Keratinocyte (primary cell): ENCODE measurements at regions not wholly inside any gene's neighbourhood (a gene's known extent, or its start where the extent isn't known, plus 50 kb on each side); places are given as distances from the start of the nearest gene placed in this dataset.

Experiments used
- DNase-seq: peaks from one replicate; pipeline ENCODE4 v3.0.0-alpha.2; 2011; ENCODE audit warnings: low read depth, missing footprints, low spot score
- FAIRE-seq: peaks from 2 replicates; lab custom pipeline; 2011; peaks lifted over from hg19 to GRCh38; lab: Jason Lieb, UNC
- H2AFZ ChIP-seq: 2 replicates; pipeline ENCODE4 v1.6.0; 2012; ENCODE audit warnings: low read length, control low read depth, inconsistent platforms; ENCODE audit not compliant: control insufficient read depth
- H3K27ac ChIP-seq: 2 replicates; pipeline ENCODE4 v1.5.1; 2011; ENCODE audit warnings: low read length; ENCODE audit not compliant: control insufficient read depth, insufficient read depth
- H3K27me3 ChIP-seq: 3 replicates; pipeline ENCODE4 v1.6.0; 2011; ENCODE audit warnings: low read length; ENCODE audit not compliant: control insufficient read depth, insufficient read depth; ENCODE audit errors: extremely low read depth
- H3K36me3 ChIP-seq, 2 experiments: 2 replicates in 1 of 2; 3 replicates in 1 of 2; pipeline ENCODE4 v1.5.1; 2011; ENCODE audit warnings: low read length in 2 of 2, mild to moderate bottlenecking in 1 of 2; ENCODE audit not compliant: control insufficient read depth in 2 of 2, insufficient read depth in 2 of 2; ENCODE audit errors: extremely low read depth in 1 of 2
- H3K4me1 ChIP-seq: 3 replicates; pipeline ENCODE4 v1.5.1; 2011; ENCODE audit warnings: low read length; ENCODE audit not compliant: control insufficient read depth, insufficient read depth; ENCODE audit errors: extremely low read depth
- H3K4me2 ChIP-seq: 3 replicates; pipeline ENCODE4 v1.6.0; 2011; ENCODE audit warnings: low read depth, low read length; ENCODE audit not compliant: control insufficient read depth, insufficient read depth; ENCODE audit errors: extremely low read depth
- H3K4me3 ChIP-seq, 3 experiments: fragments of 200-600 bp in 1 of 3; sonication (generic) in 1 of 3; 2 replicates in 2 of 3; 3 replicates in 1 of 3; pipeline ENCODE4 v1.5.1; 2011 to 2016; ENCODE audit warnings: low read length in 3 of 3, mild to moderate bottlenecking in 3 of 3, control low read depth in 2 of 3, inconsistent platforms in 1 of 3, low read depth in 1 of 3, mixed read lengths in 1 of 3, mixed run types in 1 of 3, moderate library complexity in 1 of 3; ENCODE audit not compliant: control insufficient read depth in 2 of 3, insufficient read depth in 2 of 3; ENCODE audit errors: extremely low read depth in 1 of 3
- H3K79me2 ChIP-seq: 2 replicates; pipeline ENCODE4 v1.6.0; 2012; ENCODE audit warnings: low read length; ENCODE audit not compliant: control insufficient read depth, insufficient read depth
- H3K9ac ChIP-seq: 3 replicates; pipeline ENCODE4 v1.6.0; 2011; ENCODE audit warnings: low read length; ENCODE audit not compliant: control insufficient read depth, insufficient read depth; ENCODE audit errors: extremely low read depth
- H3K9me1 ChIP-seq: 3 replicates; pipeline ENCODE4 v1.6.0; 2011; ENCODE audit warnings: low read length; ENCODE audit not compliant: control insufficient read depth, insufficient read depth; ENCODE audit errors: extremely low read depth
- H3K9me3 ChIP-seq: 2 replicates; pipeline ENCODE4 v1.5.1; 2012; ENCODE audit warnings: low read depth, low read length; ENCODE audit not compliant: control insufficient read depth
- H4K20me1 ChIP-seq: 3 replicates; pipeline ENCODE4 v1.6.0; 2011; ENCODE audit warnings: low read length; ENCODE audit not compliant: control insufficient read depth, insufficient read depth; ENCODE audit errors: extremely low read depth
- EZH2 ChIP-seq: IDR thresholded peaks from one replicate; pipeline ENCODE4 v1.6.1; 2012; ENCODE audit warnings: inconsistent platforms, mild to moderate bottlenecking, low read length, moderate library complexity
- dilution Hi-C: fragments of 300-500 bp; cut with MboI; formaldehyde crosslinking; loops from one replicate; pipeline ENCODE4 v1.7.0; 2020; ENCODE audit warnings: low sequenced_read_pairs; ENCODE audit not compliant: extremely low pct_ligation_motif_present
- TF ChIP-seq, protein P1 (sequence below), 3 experiments: IDR thresholded peaks in 1 of 3; conservative IDR thresholded peaks in 1 of 3; optimal IDR thresholded peaks in 1 of 3; 2 replicates in 2 of 3; 3 replicates in 1 of 3; pipeline versions ENCODE3 to v1.5.1; 2011; ENCODE audit warnings: low read length in 3 of 3, mild to moderate bottlenecking in 3 of 3, moderate library complexity in 2 of 3, control low read depth in 1 of 3, inconsistent platforms in 1 of 3; ENCODE audit not compliant: insufficient read depth in 2 of 3; ENCODE audit errors: extremely low read depth in 1 of 3

DNA sequence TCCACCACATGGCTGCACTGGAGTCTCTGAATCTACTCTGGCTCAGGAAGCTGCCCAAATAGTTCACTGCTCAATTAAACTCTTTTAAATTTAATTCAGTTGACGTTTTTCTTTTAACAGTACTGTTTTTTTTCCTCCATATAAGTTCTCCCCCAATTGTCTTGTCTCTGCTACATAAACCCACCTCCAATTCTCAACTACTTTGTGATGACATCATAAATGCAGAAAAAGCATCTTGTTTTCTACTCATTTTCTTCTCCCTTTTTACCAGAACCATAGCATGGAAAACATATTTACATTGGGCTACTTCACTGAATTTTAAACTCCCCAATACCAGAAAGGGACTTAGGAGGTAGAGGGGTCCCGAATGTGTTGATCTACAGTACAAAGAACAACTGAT lies 270.4 kb downstream of the GPD2 start:
- no peak overlapping the region for H3K9ac ChIP-seq
- H3K4me2 ChIP-seq, result no peak overlapping the region
- no peak overlapping the region for H3K4me3 ChIP-seq
- peaks cover 10% of the 10 kb centered on the region for H3K4me1 ChIP-seq
- FAIRE-seq (no peak), DNase-seq (no peak)
- no peak overlapping the region for H2AFZ ChIP-seq
- TF ChIP-seq EZH2, result no peak
- TF ChIP-seq, protein P1, sequence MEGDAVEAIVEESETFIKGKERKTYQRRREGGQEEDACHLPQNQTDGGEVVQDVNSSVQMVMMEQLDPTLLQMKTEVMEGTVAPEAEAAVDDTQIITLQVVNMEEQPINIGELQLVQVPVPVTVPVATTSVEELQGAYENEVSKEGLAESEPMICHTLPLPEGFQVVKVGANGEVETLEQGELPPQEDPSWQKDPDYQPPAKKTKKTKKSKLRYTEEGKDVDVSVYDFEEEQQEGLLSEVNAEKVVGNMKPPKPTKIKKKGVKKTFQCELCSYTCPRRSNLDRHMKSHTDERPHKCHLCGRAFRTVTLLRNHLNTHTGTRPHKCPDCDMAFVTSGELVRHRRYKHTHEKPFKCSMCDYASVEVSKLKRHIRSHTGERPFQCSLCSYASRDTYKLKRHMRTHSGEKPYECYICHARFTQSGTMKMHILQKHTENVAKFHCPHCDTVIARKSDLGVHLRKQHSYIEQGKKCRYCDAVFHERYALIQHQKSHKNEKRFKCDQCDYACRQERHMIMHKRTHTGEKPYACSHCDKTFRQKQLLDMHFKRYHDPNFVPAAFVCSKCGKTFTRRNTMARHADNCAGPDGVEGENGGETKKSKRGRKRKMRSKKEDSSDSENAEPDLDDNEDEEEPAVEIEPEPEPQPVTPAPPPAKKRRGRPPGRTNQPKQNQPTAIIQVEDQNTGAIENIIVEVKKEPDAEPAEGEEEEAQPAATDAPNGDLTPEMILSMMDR (optimal IDR thresholded peaks at IDR 0.05 in 1 of 3, IDR thresholded peaks at IDR 0.05 in 1 of 3, conservative IDR thresholded peaks at IDR 0.05 in 1 of 3; ENCODE audit: extremely low read depth in 1 of 3, insufficient read depth in 2 of 3, low read length in 3 of 3), result no peak
- dilution Hi-C loops, result no loop called here
- no peaks in the 10 kb centered on the region for H3K36me3 ChIP-seq
- no peaks in the 10 kb centered on the region for H3K27me3 ChIP-seq
- H3K9me3 ChIP-seq, result no peaks in the 10 kb centered on the region
- no peak overlapping the region for H3K27ac ChIP-seq
- no peaks in the 10 kb centered on the region for H3K9me1 ChIP-seq
- H3K79me2 ChIP-seq, result no peaks in the 10 kb centered on the region
- no peaks in the 10 kb centered on the region for H4K20me1 ChIP-seq

GRCh38 chr2:156708051-156708450 lies 271.9 kb downstream of the GPD2 start:
- no peaks in the 10 kb centered on the region for H4K20me1 ChIP-seq
- no peak overlapping the region for H3K4me2 ChIP-seq
- TF ChIP-seq, protein P1 (optimal IDR thresholded peaks at IDR 0.05 in 1 of 3, IDR thresholded peaks at IDR 0.05 in 1 of 3, conservative IDR thresholded peaks at IDR 0.05 in 1 of 3; ENCODE audit: extremely low read depth in 1 of 3, insufficient read depth in 2 of 3, low read length in 3 of 3), result no peak
- TF ChIP-seq EZH2, result no peak
- H2AFZ ChIP-seq, result no peak overlapping the region
- H3K27me3 ChIP-seq, result no peaks in the 10 kb centered on the region
- no peak overlapping the region for H3K9ac ChIP-seq
- H3K4me3 ChIP-seq, result no peak overlapping the region
- no peaks in the 10 kb centered on the region for H3K36me3 ChIP-seq
- peaks cover 10% of the 10 kb centered on the region for H3K4me1 ChIP-seq
- FAIRE-seq (no peak), DNase-seq (no peak)
- H3K9me1 ChIP-seq, result no peaks in the 10 kb centered on the region
- no peak overlapping the region for H3K27ac ChIP-seq
- no peaks in the 10 kb centered on the region for H3K79me2 ChIP-seq
- dilution Hi-C loops, result no loop called here
- no peaks in the 10 kb centered on the region for H3K9me3 ChIP-seq
